GM12892 (cell line): ENCODE measurements at regions not wholly inside any gene's neighbourhood (a gene's known extent, or its start where the extent isn't known, plus 50 kb on each side); places are given as distances from the start of the nearest gene placed in this dataset.

Experiments
- POLR2A ChIP-seq: IDR thresholded peaks from 2 replicates; pipeline ENCODE4 v1.6.1; 2011; ENCODE audit warnings: low read depth, low read length, control low read depth
- POLR2AphosphoS5 ChIP-seq: IDR thresholded peaks from 2 replicates; pipeline ENCODE4 v1.6.1; 2011; ENCODE audit warnings: low read depth, low read length, control low read depth
- TAF1 ChIP-seq: IDR thresholded peaks from 2 replicates; pipeline ENCODE4 v1.6.1; 2011; ENCODE audit warnings: low read depth, mild to moderate bottlenecking, control low read depth, low read length, borderline replicate concordance

DNA sequence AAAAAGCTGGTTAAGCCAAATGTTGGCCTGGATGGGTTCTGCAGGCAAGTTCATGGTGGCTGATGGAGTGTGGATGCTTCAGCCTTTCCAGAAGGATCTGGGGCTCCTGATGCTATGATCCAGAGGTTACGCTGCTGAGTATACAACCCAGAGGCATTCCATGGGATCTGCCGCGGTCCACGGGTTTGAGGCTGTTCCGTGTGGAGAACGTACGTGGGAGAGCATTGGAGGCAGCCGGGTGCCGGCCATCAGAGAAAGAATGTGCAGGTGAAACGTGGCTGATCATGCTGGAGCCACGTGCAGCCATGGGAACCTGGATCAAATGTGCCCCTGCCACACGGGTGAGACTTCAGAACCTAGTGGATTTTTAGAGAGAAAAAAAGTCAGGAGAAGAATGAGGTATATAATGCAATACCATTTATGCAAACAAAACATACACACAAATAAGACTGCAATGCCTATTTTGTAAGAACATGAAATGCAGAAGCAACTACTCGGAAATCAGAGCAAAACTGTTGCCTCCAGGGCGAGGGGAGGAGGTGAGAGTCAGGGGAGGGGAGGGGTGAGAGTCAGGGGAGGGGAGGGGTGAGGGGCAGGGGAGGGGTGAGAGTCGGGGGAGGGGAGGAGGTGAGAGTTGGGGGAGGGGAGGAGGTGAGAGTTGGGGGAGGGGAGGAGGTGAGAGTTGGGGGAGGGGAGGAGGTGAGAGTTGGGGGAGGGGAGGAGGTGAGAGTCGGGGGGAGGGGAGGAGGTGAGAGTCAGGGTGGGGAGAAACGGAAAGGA, 116.5 kb upstream of the C1orf174 start:
- TF ChIP-seq POLR2A (no peak), POLR2AphosphoS5 (no peak), TAF1 (no peak)
